Activated T-helper 17 cell treated with anti-CD3 and anti-CD28 coated beads, Interleukin-2, amount 50 U/mL, for 72 hours (primary cell): ENCODE measurements at regions not wholly inside any gene's neighbourhood (a gene's known extent, or its start where the extent isn't known, plus 50 kb on each side); places are given as distances from the start of the nearest gene placed in this dataset.

Source experiments
- ATAC-seq: fragments of 150-1000 bp; cut with Tn5 transposase; replicated peaks from 2 replicates; pipeline ENCODE4 v1.10.0; 2021; ENCODE audit warnings: mild to moderate bottlenecking, moderate library complexity
- H3K27ac Mint-ChIP-seq: one replicate; pipeline ENCODE4 v1.8.0; 2022; ENCODE audit warnings: mixed read lengths
- H3K27me3 Mint-ChIP-seq: one replicate; pipeline ENCODE4 v1.8.0; 2022; ENCODE audit warnings: mixed read lengths
- H3K36me3 Mint-ChIP-seq: one replicate; pipeline ENCODE4 v1.8.0; 2022; ENCODE audit warnings: low read depth, mild to moderate bottlenecking, mixed read lengths
- H3K4me1 Mint-ChIP-seq: one replicate; pipeline ENCODE4 v1.8.0; 2022; ENCODE audit warnings: mixed read lengths
- H3K4me3 Mint-ChIP-seq: one replicate; pipeline ENCODE4 v1.8.0; 2022; ENCODE audit warnings: mild to moderate bottlenecking, mixed read lengths
- H3K9me3 Mint-ChIP-seq: one replicate; pipeline ENCODE4 v1.8.0; 2022; ENCODE audit warnings: mixed read lengths

- ATAC-seq = no peak
- H3K27ac Mint-ChIP-seq = no peak overlapping the region
- H3K36me3 Mint-ChIP-seq = no peaks in the 10 kb centered on the region
- H3K4me3 Mint-ChIP-seq = no peak overlapping the region
- H3K9me3 Mint-ChIP-seq = peaks cover 13% of the 10 kb centered on the region
- H3K4me1 Mint-ChIP-seq = no peaks in the 10 kb centered on the region
- H3K27me3 Mint-ChIP-seq = no peaks in the 10 kb centered on the region
Observed at GRCh38 chr3:174662653-174663052, 196.5 kb upstream of the NAALADL2 start.

- H3K4me1 Mint-ChIP-seq = no peaks in the 10 kb centered on the region
- H3K36me3 Mint-ChIP-seq = no peaks in the 10 kb centered on the region
- H3K9me3 Mint-ChIP-seq = peaks cover 5% of the 10 kb centered on the region
- no peak overlapping the region for H3K4me3 Mint-ChIP-seq
- H3K27me3 Mint-ChIP-seq = no peaks in the 10 kb centered on the region
- ATAC-seq = no peak
- no peak overlapping the region for H3K27ac Mint-ChIP-seq
Observed at GRCh38 chr3:174667386-174667785, 191.7 kb upstream of the NAALADL2 start.

GRCh38 chr3:174675406-174675805 lies 183.7 kb upstream of the NAALADL2 start:
- Mint-ChIP-seq H3K27me3 (no peaks in the 10 kb centered on the region), H3K4me3 (no peak overlapping the region), H3K9me3 (no peaks in the 10 kb centered on the region), H3K36me3 (no peaks in the 10 kb centered on the region), H3K27ac (no peak overlapping the region), H3K4me1 (no peaks in the 10 kb centered on the region)
- ATAC-seq = no peak

GRCh38 chr3:174681784-174682183 lies 177.3 kb upstream of the NAALADL2 start:
- Mint-ChIP-seq H3K27ac (no peak overlapping the region), H3K36me3 (no peaks in the 10 kb centered on the region), H3K27me3 (no peaks in the 10 kb centered on the region)

GRCh38 chr3:174685796-174686195 lies 173.3 kb upstream of the NAALADL2 start:
- Mint-ChIP-seq H3K4me3 (no peak overlapping the region), H3K4me1 (no peaks in the 10 kb centered on the region), H3K27ac (no peak overlapping the region), H3K9me3 (peaks cover 17% of the 10 kb centered on the region), H3K27me3 (no peaks in the 10 kb centered on the region), H3K36me3 (no peaks in the 10 kb centered on the region)
- no peak for ATAC-seq

More at GRCh38 chr3:174681784-174682183, 177.3 kb upstream of the NAALADL2 start:
- ATAC-seq = no peak
- Mint-ChIP-seq H3K4me1 (no peaks in the 10 kb centered on the region), H3K4me3 (no peak overlapping the region), H3K9me3 (peaks cover 13% of the 10 kb centered on the region)

- no peak overlapping the region for H3K27ac Mint-ChIP-seq
- no peaks in the 10 kb centered on the region for H3K4me1 Mint-ChIP-seq
- H3K9me3 Mint-ChIP-seq = no peaks in the 10 kb centered on the region
- no peaks in the 10 kb centered on the region for H3K27me3 Mint-ChIP-seq
- H3K4me3 Mint-ChIP-seq = no peak overlapping the region
- ATAC-seq = no peak
- H3K36me3 Mint-ChIP-seq = no peaks in the 10 kb centered on the region
Observed at GRCh38 chr3:174697310-174697709, 161.8 kb upstream of the NAALADL2 start.

GRCh38 chr3:174700736-174701135 lies 158.4 kb upstream of the NAALADL2 start:
- ATAC-seq = no peak
- H3K36me3 Mint-ChIP-seq = no peaks in the 10 kb centered on the region
- H3K27me3 Mint-ChIP-seq = no peaks in the 10 kb centered on the region
- no peak overlapping the region for H3K27ac Mint-ChIP-seq
- H3K9me3 Mint-ChIP-seq = no peaks in the 10 kb centered on the region
- H3K4me3 Mint-ChIP-seq = no peak overlapping the region
- no peaks in the 10 kb centered on the region for H3K4me1 Mint-ChIP-seq

GRCh38 chr3:174710612-174711011 lies 148.5 kb upstream of the NAALADL2 start:
- ATAC-seq = no peak
- Mint-ChIP-seq H3K27ac (no peak overlapping the region), H3K36me3 (no peaks in the 10 kb centered on the region), H3K4me3 (no peak overlapping the region), H3K4me1 (no peaks in the 10 kb centered on the region), H3K9me3 (no peaks in the 10 kb centered on the region), H3K27me3 (no peaks in the 10 kb centered on the region)

- Mint-ChIP-seq H3K27ac (no peak overlapping the region), H3K36me3 (no peaks in the 10 kb centered on the region), H3K4me3 (no peak overlapping the region), H3K9me3 (no peaks in the 10 kb centered on the region), H3K27me3 (no peaks in the 10 kb centered on the region), H3K4me1 (no peaks in the 10 kb centered on the region)
- no peak for ATAC-seq
Observed at GRCh38 chr3:174715386-174715785, 143.7 kb upstream of the NAALADL2 start.

GRCh38 chr3:174716956-174717505 lies 142.1 kb upstream of the NAALADL2 start:
- Mint-ChIP-seq H3K9me3 (no peaks in the 10 kb centered on the region), H3K4me3 (no peak overlapping the region), H3K27me3 (no peaks in the 10 kb centered on the region), H3K36me3 (no peaks in the 10 kb centered on the region), H3K4me1 (no peaks in the 10 kb centered on the region), H3K27ac (no peak overlapping the region)
- ATAC-seq = no peak

- no peaks in the 10 kb centered on the region for H3K4me1 Mint-ChIP-seq
- ATAC-seq = no peak
- H3K36me3 Mint-ChIP-seq = no peaks in the 10 kb centered on the region
- H3K27ac Mint-ChIP-seq = no peak overlapping the region
- no peaks in the 10 kb centered on the region for H3K9me3 Mint-ChIP-seq
- H3K27me3 Mint-ChIP-seq = no peaks in the 10 kb centered on the region
- H3K4me3 Mint-ChIP-seq = no peak overlapping the region
Observed at GRCh38 chr3:174720717-174721116, 138.4 kb upstream of the NAALADL2 start.

GRCh38 chr3:174725303-174725702 lies 133.8 kb upstream of the NAALADL2 start:
- no peak overlapping the region for H3K27ac Mint-ChIP-seq
- no peak overlapping the region for H3K4me3 Mint-ChIP-seq
- ATAC-seq = no peak
- no peaks in the 10 kb centered on the region for H3K4me1 Mint-ChIP-seq
- no peaks in the 10 kb centered on the region for H3K36me3 Mint-ChIP-seq
- H3K27me3 Mint-ChIP-seq = no peaks in the 10 kb centered on the region
- peaks cover 5% of the 10 kb centered on the region for H3K9me3 Mint-ChIP-seq

- H3K36me3 Mint-ChIP-seq = no peaks in the 10 kb centered on the region
- H3K9me3 Mint-ChIP-seq = peaks cover 14% of the 10 kb centered on the region
- no peaks in the 10 kb centered on the region for H3K4me1 Mint-ChIP-seq
- no peak for ATAC-seq
- no peak overlapping the region for H3K27ac Mint-ChIP-seq
- H3K4me3 Mint-ChIP-seq = no peak overlapping the region
- H3K27me3 Mint-ChIP-seq = no peaks in the 10 kb centered on the region
Observed at GRCh38 chr3:174737966-174738365, 121.2 kb upstream of the NAALADL2 start.

- H3K9me3 Mint-ChIP-seq = peaks cover 10% of the 10 kb centered on the region
- no peak overlapping the region for H3K4me3 Mint-ChIP-seq
- H3K4me1 Mint-ChIP-seq = no peaks in the 10 kb centered on the region
- no peaks in the 10 kb centered on the region for H3K27me3 Mint-ChIP-seq
- no peak for ATAC-seq
- H3K36me3 Mint-ChIP-seq = no peaks in the 10 kb centered on the region
- H3K27ac Mint-ChIP-seq = no peak overlapping the region
Observed at GRCh38 chr3:174749143-174749542, 110.0 kb upstream of the NAALADL2 start.

- ATAC-seq = no peak
- no peaks in the 10 kb centered on the region for H3K4me1 Mint-ChIP-seq
Observed at GRCh38 chr3:174755833-174756829, 103.0 kb upstream of the NAALADL2 start.

More at GRCh38 chr3:174755833-174756829, 103.0 kb upstream of the NAALADL2 start:
- Mint-ChIP-seq H3K9me3 (peaks cover 10% of the 10 kb centered on the region), H3K27ac (no peak overlapping the region), H3K4me3 (no peak overlapping the region), H3K27me3 (no peaks in the 10 kb centered on the region), H3K36me3 (no peaks in the 10 kb centered on the region)
